PFSK-1 (cell line): ENCODE measurements at regions not wholly inside any gene's neighbourhood (a gene's known extent, or its start where the extent isn't known, plus 50 kb on each side); places are given as distances from the start of the nearest gene placed in this dataset.

Experiments used
- FOXP2 ChIP-seq: optimal IDR thresholded peaks from 2 replicates; pipeline ENCODE3; 2011; ENCODE audit warnings: borderline replicate concordance, control low read depth, inconsistent platforms; ENCODE audit not compliant: insufficient read depth; ENCODE audit errors: extremely low read length, extremely low read depth
- POLR2AphosphoS5 ChIP-seq: IDR thresholded peaks from 2 replicates; pipeline ENCODE4 v1.6.1; 2012; ENCODE audit warnings: low read depth, mild to moderate bottlenecking, control low read depth, low read length, moderate library complexity
- SIN3A ChIP-seq: IDR thresholded peaks from 2 replicates; pipeline ENCODE4 v1.6.1; 2012; ENCODE audit warnings: mild to moderate bottlenecking, low read length, moderate library complexity, borderline replicate concordance; ENCODE audit not compliant: insufficient read depth
- TAF1 ChIP-seq: IDR thresholded peaks from 2 replicates; pipeline ENCODE4 v1.6.1; 2012; ENCODE audit warnings: low read length, control low read depth, borderline replicate concordance; ENCODE audit not compliant: insufficient read depth
- TF ChIP-seq, protein P1 (sequence below), 2 experiments: IDR thresholded peaks; 2 replicates each; pipeline versions ENCODE4 v1.6.1 to v1.8.0; 2011 to 2012; ENCODE audit warnings: low read depth in 2 of 2, low read length in 2 of 2, control low read depth in 1 of 2, inconsistent platforms in 1 of 2, mild to moderate bottlenecking in 1 of 2, moderate library complexity in 1 of 2; ENCODE audit not compliant: insufficient read depth in 1 of 2

DNA sequence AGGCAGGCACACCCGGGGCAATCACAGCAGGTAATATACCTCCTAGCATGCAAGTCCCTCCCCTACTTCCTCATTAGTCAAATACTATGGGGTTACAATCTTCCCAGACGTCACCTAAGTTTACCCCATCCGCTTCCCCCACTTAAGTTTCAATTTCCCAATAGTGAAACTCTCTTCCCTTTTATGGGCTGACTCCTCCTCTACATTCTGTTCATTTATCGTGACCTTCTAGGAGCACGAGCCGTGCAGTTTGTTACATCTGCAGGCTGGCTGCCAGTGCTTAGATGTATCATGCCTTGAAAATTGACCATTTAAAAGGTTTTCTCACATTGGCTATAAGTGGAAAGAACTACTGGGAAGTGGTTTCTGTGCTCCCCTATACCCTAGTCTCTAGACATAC is 1357.8 kb upstream of the CRIM1 start:
- TF ChIP-seq FOXP2 (no peak), SIN3A (no peak), POLR2AphosphoS5 (no peak), TAF1 (no peak)
- TF ChIP-seq, protein P1, sequence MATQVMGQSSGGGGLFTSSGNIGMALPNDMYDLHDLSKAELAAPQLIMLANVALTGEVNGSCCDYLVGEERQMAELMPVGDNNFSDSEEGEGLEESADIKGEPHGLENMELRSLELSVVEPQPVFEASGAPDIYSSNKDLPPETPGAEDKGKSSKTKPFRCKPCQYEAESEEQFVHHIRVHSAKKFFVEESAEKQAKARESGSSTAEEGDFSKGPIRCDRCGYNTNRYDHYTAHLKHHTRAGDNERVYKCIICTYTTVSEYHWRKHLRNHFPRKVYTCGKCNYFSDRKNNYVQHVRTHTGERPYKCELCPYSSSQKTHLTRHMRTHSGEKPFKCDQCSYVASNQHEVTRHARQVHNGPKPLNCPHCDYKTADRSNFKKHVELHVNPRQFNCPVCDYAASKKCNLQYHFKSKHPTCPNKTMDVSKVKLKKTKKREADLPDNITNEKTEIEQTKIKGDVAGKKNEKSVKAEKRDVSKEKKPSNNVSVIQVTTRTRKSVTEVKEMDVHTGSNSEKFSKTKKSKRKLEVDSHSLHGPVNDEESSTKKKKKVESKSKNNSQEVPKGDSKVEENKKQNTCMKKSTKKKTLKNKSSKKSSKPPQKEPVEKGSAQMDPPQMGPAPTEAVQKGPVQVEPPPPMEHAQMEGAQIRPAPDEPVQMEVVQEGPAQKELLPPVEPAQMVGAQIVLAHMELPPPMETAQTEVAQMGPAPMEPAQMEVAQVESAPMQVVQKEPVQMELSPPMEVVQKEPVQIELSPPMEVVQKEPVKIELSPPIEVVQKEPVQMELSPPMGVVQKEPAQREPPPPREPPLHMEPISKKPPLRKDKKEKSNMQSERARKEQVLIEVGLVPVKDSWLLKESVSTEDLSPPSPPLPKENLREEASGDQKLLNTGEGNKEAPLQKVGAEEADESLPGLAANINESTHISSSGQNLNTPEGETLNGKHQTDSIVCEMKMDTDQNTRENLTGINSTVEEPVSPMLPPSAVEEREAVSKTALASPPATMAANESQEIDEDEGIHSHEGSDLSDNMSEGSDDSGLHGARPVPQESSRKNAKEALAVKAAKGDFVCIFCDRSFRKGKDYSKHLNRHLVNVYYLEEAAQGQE (IDR thresholded peaks at IDR 0.05; ENCODE audit: insufficient read depth in 1 of 2, low read depth in 2 of 2, low read length in 2 of 2), result no peak

- TF ChIP-seq, protein P1 (IDR thresholded peaks at IDR 0.05; ENCODE audit: insufficient read depth in 1 of 2, low read depth in 2 of 2, low read length in 2 of 2), result no peak
- no peak for TF ChIP-seq TAF1
- no peak for TF ChIP-seq POLR2AphosphoS5
- TF ChIP-seq FOXP2, result no peak
- no peak for TF ChIP-seq SIN3A
These were observed 1360.4 kb upstream of the CRIM1 start for GRCh38 chr2:34995196-34995595.

DNA sequence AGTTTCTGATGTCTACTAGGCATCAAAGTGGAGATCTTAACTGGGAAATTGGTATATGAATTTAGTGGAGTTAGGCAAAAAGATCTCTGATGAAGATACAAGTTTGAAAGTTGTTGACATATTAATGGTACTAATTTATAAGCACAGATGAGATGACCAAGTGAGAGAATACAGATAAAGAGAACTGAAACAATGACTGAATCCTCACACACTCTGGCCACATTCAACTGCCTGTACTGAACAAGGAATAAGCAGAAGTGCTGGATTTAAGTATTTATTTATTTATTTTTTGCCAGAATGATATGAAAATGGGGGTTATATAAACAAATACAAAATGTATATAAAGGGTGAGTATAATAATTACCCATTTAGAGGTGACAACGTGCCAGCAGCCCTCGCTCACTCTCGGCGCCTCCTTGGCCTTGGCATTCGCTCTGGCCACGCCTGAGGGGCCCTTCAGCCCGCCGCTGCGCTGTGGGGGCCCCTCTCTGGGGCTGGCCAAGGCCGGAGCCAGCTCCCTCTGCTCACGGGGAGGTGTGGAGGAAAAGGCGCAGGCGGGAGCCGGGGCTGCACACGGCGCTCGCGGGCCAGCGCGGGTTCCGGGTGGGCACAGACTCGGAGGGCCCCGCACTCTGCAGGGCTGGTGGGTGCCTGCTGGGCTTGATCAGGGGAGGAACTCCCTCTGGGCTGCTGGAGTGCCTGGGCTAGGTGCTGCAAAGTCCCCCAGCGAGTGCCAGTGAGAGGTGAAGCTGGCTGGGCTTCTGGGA is 1363.9 kb upstream of the CRIM1 start:
- no peak for TF ChIP-seq SIN3A
- no peak for TF ChIP-seq POLR2AphosphoS5
- TF ChIP-seq TAF1, result no peak
- TF ChIP-seq, protein P1 (IDR thresholded peaks at IDR 0.05; ENCODE audit: insufficient read depth in 1 of 2, low read depth in 2 of 2, low read length in 2 of 2), result no peak
- no peak for TF ChIP-seq FOXP2

DNA sequence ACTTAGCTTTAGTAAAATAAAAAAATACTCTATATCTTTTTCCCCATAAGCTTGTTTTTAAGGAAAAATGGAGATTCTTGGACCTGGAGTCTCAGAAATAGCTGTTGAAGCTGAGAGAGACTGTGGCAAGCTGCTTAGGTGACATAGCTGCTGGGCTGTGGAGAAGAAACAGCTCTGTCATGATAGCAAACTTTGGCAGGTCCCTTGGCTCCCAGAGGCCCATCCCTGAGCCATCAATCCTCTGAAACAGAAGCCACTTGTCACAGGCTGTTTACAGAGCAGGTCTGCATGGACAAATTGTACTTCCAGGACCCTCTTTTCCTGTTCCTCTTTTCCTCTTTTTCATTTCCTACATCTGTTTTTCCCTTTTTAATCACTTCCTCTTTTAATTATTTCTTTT is 1370.1 kb upstream of the CRIM1 start:
- TF ChIP-seq TAF1, result no peak
- no peak for TF ChIP-seq SIN3A
- no peak for TF ChIP-seq FOXP2
- TF ChIP-seq POLR2AphosphoS5, result no peak
- TF ChIP-seq, protein P1 (IDR thresholded peaks at IDR 0.05; ENCODE audit: insufficient read depth in 1 of 2, low read depth in 2 of 2, low read length in 2 of 2), result no peak
